ENCODE measurements at regions not wholly inside any gene's neighbourhood (a gene's known extent, or its start where the extent isn't known, plus 50 kb on each side); places are given as distances from the start of the nearest gene placed in this dataset.

DNA sequence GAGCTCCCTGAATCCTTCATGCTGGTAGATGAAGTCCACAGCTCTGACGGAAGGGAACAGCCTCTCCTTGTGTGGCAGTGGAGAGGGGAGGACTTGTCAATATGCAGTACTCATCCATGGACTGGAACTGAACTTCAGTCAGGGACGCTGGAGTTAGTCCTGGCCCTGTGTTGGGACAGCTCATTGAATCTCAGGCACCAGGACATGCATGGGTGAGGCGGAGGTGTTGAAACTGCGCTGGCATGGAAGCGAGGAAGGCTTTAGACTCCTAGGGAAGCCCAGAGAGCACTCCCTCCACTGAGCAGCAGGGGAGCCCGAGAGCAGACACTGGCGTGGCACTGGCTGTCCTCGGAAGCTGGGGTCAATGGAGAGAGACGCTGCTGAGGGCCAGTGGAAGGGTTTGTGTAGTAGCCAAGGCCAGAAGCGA is 161.3 kb upstream of the GGTLC1 start:
- TF ChIP-seq, protein P1, sequence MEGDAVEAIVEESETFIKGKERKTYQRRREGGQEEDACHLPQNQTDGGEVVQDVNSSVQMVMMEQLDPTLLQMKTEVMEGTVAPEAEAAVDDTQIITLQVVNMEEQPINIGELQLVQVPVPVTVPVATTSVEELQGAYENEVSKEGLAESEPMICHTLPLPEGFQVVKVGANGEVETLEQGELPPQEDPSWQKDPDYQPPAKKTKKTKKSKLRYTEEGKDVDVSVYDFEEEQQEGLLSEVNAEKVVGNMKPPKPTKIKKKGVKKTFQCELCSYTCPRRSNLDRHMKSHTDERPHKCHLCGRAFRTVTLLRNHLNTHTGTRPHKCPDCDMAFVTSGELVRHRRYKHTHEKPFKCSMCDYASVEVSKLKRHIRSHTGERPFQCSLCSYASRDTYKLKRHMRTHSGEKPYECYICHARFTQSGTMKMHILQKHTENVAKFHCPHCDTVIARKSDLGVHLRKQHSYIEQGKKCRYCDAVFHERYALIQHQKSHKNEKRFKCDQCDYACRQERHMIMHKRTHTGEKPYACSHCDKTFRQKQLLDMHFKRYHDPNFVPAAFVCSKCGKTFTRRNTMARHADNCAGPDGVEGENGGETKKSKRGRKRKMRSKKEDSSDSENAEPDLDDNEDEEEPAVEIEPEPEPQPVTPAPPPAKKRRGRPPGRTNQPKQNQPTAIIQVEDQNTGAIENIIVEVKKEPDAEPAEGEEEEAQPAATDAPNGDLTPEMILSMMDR (conservative IDR thresholded peaks at IDR 0.05; ENCODE audit: low read length) = peak; percentile 54
- no peak for DNase-seq (ENCODE audit: low read depth)
- no peak overlapping the region for H3K4me3 ChIP-seq (ENCODE audit: low read length)

DNA sequence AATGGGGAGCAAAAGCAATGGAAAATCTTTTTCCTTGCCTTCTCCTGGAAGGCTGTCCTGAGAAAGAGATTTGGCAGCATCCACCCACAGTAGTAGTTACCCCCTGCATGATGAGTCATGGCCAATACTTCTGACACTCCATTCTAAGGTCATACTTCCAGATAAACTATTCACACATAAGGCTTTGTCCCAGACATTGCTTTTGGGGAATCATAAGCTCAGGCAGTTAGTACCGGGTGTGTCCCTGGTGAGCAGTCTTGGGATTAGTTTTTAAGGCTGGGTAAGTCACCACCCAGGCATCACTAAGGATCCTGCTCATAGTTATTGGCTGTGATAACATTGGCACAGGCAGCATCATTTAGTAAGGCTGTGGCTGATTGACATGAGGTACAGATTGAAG is 160.6 kb upstream of the GGTLC1 start:
- DNase-seq (ENCODE audit: low read depth) = no peak
- TF ChIP-seq, protein P1 (conservative IDR thresholded peaks at IDR 0.05; ENCODE audit: low read length) = no peak
- no peak overlapping the region for H3K4me3 ChIP-seq (ENCODE audit: low read length)

DNA sequence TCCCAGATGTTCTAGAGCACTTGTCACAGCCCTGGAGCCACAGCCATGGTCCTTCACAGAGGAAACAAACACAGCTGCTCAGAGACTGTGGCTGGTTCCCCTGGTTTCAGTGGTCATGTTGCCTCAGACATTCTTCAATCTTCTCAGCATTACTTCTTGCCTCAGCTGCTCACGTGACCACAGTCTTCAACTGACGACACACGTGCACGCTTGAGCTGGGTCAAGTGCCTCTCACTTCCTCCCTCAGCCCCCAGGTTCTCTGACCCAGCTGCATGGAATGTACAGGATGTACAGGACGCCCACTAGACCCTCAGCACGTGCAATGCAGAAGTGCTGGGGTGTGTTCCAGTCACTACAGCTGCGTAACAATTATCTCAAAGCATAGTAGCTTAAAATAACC is 159.8 kb upstream of the GGTLC1 start:
- TF ChIP-seq, protein P1 (conservative IDR thresholded peaks at IDR 0.05; ENCODE audit: low read length) = no peak
- no peak for DNase-seq (ENCODE audit: low read depth)

DNA sequence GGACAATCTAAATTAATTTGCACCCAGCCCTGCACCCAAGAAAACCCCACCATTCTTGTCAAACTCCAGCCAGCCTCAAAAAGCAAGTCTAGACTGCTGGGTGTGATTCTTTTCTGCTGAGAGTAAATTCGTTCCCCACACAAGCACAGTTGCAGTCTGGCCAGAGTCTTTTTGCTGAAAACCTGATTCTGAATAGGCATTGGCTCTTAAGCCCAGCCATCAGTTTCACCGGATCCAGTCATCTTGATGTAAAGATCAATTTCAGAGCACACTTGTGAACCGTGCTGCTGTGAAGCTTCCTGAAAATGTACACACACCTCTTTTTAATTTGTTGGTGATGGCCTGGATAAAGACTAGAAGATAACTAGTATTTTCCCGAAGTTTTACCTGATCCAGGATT is 159.4 kb upstream of the GGTLC1 start:
- H3K4me3 ChIP-seq (ENCODE audit: low read length) = no peak overlapping the region
- TF ChIP-seq, protein P1 (conservative IDR thresholded peaks at IDR 0.05; ENCODE audit: low read length) = no peak
- DNase-seq (ENCODE audit: low read depth) = no peak

More for the DNA sequence above, 159.8 kb upstream of the GGTLC1 start:
- no peak overlapping the region for H3K4me3 ChIP-seq (ENCODE audit: low read length)

DNA sequence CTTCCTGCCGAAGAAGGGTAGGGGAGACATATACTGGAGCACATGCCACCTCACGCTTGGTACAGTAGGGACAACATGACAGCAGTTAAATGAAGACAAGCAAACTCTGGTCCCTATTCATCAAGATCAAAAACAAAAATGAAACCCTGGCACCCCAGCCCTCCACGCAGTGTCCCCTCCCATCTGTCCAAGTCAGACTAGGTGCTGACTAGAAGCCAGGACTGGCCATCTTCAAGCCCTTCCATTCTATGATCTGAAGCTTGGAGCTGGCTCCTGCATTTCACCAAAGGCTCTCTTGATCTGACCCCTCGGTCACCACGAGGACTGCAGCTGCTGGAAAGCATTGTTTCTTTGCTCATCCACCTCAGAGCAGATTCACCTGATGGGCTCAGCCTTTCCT is 158.9 kb upstream of the GGTLC1 start:
- TF ChIP-seq, protein P1 (conservative IDR thresholded peaks at IDR 0.05; ENCODE audit: low read length) = no peak
- no peak overlapping the region for H3K4me3 ChIP-seq (ENCODE audit: low read length)
- DNase-seq (ENCODE audit: low read depth) = no peak

DNA sequence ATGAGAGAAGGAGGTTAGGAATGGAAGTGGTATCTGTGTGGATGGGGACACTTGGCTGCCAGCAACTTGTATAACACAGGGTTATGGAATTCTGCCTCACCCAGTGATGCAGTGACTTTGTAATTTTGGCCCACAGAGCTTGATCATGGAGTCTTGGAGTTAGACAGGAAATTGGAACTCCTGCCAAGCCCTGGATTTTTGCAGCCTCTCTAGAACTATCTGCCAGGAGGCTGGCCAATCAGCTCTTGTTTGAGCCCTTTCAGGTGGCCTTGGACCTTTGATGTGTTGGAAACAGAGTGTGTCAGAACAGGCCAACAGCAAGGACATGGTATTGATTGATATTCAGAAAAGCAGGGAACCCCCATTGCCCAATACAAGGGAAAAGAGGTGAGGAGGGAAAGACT is 157.7 kb upstream of the GGTLC1 start:
- peak; percentile 18 for DNase-seq (ENCODE audit: low read depth)
- TF ChIP-seq, protein P1 (conservative IDR thresholded peaks at IDR 0.05; ENCODE audit: low read length) = no peak
- H3K4me3 ChIP-seq (ENCODE audit: low read length) = no peak overlapping the region

DNA sequence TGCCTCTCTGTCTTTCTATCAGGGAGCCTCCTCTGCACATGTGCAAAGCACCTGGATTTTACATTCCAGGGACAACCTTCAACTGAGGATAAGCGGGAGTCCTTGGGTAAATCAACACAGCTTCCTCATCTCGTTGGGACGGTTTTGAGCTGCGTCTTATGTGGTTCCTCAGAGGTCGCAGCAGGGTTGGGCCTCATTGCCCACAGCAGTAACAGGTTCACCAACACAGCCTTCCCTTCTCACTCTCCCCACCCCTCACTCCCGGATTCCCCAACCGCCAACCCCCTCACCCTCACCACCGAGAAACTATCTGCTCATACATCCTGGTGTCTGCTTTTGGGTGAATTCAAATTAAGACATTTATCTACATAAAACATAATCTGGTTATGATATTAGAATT is 155.8 kb upstream of the GGTLC1 start:
- DNase-seq (ENCODE audit: low read depth) = no peak
- no peak overlapping the region for H3K4me3 ChIP-seq (ENCODE audit: low read length)
- TF ChIP-seq, protein P1 (conservative IDR thresholded peaks at IDR 0.05; ENCODE audit: low read length) = no peak

Data from AG10803 (cell line).